ENCODE measurements at regions not wholly inside any gene's neighbourhood (a gene's known extent, or its start where the extent isn't known, plus 50 kb on each side); places are given as distances from the start of the nearest gene placed in this dataset.

DNA sequence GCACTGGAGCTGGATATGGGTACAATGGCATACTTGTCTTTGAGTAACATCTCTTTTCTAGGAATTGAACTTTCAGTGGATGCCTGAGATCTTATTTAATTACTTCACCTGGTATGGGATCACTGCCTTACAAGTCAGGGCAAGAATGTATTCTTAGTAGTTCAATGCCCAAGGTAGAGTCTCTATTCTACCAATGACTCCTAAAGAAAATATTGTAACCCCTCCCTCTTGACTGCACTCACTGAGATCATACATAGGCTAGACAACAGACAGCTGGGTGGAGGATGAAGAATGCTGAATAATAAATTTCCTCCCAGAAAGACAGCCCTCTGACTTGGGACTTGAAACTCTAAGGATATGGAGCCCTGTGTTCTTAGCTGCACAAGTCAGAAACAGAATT is 1216.3 kb upstream of the ACO1 start:
- TF ChIP-seq, protein P1, sequence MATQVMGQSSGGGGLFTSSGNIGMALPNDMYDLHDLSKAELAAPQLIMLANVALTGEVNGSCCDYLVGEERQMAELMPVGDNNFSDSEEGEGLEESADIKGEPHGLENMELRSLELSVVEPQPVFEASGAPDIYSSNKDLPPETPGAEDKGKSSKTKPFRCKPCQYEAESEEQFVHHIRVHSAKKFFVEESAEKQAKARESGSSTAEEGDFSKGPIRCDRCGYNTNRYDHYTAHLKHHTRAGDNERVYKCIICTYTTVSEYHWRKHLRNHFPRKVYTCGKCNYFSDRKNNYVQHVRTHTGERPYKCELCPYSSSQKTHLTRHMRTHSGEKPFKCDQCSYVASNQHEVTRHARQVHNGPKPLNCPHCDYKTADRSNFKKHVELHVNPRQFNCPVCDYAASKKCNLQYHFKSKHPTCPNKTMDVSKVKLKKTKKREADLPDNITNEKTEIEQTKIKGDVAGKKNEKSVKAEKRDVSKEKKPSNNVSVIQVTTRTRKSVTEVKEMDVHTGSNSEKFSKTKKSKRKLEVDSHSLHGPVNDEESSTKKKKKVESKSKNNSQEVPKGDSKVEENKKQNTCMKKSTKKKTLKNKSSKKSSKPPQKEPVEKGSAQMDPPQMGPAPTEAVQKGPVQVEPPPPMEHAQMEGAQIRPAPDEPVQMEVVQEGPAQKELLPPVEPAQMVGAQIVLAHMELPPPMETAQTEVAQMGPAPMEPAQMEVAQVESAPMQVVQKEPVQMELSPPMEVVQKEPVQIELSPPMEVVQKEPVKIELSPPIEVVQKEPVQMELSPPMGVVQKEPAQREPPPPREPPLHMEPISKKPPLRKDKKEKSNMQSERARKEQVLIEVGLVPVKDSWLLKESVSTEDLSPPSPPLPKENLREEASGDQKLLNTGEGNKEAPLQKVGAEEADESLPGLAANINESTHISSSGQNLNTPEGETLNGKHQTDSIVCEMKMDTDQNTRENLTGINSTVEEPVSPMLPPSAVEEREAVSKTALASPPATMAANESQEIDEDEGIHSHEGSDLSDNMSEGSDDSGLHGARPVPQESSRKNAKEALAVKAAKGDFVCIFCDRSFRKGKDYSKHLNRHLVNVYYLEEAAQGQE (IDR thresholded peaks at IDR 0.05; ENCODE audit: low read depth), result no peak
- TF ChIP-seq ZNF274 (IDR thresholded peaks at IDR 0.05; ENCODE audit: low read depth, low read length), result no peak
